Fibroblast of skin of scalp (primary cell): ENCODE measurements at regions not wholly inside any gene's neighbourhood (a gene's known extent, or its start where the extent isn't known, plus 50 kb on each side); places are given as distances from the start of the nearest gene placed in this dataset.
A peak's percentile ranks its signal among the peaks of the same experiment; 100 is the strongest.

Source experiments
- DNase-seq: peaks from one replicate; pipeline ENCODE4 v3.0.0-alpha.2; 2013

DNA sequence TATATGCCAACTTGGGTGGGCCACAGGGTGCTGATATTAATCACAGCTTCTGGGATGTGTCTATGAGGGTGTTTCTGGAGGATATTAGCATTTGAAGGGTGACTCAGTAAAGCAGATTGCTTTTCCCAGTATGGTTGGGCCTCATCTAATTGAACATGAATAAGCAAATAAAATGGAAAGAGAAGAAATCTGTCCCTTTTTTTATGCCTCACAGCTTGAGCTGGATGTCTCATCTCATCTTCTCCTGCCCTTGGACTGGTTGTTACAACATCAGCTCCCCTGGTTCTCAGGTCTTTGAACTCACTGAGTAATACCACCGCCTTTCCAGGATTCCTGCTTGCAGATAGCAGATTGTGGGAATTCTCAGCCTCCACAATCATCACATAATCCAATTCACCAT lies 1149.2 kb downstream of the PCDH18 start:
- DNase-seq = peak; percentile 3

DNA sequence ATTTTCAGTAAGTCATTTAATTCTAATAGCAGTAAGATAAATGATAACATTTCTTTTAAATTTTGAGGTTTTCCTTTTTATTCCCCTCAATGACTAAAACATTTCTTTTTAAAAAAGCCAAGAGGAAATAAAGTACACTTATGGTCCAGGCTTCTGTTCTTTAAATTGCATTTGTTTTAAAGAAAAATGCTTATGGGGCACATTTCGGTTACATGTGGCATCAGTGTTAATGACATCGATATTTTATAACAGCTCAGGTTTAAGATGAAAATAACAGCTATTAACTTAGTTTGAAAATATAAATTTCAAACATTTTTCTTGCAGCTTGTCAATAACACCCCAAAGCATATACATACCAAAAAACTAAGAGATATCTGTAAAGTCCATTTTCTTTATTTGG lies 1161.1 kb downstream of the PCDH18 start:
- no peak for DNase-seq

DNA sequence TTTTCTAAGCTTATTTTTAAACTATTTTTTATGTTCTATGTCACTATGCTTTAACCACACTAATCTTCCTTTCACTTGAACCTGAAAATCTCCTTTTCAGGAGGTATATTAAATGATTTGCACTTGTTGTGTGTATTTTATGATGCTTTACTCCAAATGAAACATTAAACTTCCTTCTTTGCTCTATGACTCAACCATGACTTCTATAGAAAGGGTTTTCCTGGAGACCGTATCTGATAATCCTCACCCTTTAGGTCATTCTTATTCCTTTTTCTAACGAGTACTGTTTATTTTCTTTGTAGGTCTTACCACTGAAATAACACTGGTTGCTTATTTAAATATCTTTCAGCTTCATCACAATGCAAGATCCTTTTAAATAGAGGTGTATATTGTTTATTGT lies 1163.2 kb downstream of the PCDH18 start:
- DNase-seq = no peak

DNA sequence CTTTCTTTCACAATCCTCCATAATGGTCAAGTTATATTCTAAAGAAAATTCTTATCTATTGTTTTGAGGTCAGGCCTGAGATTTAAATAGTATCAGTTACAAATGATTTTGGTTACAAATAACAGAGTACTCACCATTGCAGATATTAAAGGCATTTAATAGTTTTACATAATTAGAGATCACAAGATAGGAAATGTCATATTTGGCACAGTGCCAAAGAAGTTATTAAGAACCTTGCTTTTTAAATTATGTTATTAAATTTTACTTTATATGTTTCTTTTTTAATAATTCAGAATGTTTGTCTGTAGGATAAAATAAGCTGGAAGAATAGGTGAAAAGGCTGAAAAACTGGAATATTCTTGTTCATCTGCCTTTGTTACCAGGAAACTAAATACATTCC lies 1174.7 kb downstream of the PCDH18 start:
- DNase-seq = no peak

DNA sequence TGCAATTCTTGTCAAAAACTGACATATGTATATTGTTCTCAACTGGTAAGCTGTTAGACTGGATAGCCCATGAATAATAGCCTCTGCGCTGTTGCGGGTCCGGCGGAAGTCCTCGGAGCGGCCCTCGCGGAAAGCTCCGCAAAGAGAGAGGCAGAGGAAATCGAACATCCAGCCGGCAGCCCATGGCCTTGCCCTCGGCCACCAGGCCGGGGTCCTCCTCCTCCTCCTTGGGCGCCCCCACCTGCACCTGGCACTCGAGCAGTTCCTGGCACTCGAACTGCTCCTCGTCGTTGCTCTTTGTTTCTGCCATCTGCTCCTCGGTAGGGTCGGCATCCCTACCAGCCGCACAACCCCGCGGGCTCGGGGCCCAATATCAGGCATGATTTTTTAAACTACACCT lies 1176.3 kb downstream of the PCDH18 start:
- DNase-seq = no peak

DNA sequence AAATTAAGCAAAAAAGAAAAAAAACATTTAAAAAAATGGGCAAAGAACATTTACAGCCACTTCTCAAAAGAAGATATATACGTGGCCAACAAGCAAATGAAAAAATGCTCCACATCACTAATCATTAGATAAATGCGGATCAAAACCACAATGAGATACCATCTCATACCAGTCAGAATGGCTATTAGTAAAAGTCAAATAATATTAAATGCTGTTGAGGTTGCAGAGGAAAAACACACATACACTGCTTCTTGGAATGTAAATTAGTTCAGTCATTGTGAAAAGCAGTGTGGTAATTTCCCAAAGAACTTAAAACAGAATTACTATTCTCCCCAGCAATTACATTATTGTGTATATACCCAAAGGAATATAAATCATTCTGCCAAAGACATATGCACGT lies 1189.0 kb downstream of the PCDH18 start:
- no peak for DNase-seq

DNA sequence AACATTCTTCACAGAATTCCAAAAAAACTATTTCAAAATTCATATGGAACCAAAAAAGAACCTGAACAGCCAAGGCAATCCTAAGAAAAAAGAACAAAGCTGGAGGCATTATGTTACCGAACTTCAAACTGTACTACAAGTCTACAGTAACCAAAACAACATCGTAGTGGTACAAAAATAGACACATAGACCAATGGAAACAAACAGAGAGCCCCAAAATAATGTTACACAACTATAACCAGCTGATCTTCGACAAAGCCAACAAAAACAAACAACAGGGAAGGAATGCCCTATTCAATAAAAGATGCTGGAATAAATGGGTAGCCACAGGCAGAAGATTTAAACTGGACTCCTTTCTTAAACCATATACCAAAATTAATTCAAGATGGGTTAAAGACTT lies 1189.6 kb downstream of the PCDH18 start:
- no peak for DNase-seq

DNA sequence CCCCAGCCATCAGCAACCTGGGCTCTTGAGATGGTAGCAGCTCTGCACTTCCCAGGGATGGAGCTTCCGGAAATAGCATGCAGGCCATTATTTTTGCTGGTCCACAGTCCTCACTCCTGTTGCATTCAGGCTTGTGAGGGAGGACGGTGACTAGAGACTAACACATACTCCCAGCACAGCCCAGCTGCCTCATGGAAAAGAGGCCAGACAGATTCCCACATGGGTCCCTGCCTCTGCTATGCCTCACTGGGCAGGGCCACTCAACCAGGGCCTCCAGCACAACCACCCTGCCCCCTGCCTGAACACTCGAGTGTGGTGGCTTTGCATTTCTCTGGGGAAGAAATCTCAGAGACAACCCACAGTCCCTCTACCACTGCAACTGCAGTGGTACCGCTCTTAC lies 1195.1 kb downstream of the PCDH18 start:
- no peak for DNase-seq

DNA sequence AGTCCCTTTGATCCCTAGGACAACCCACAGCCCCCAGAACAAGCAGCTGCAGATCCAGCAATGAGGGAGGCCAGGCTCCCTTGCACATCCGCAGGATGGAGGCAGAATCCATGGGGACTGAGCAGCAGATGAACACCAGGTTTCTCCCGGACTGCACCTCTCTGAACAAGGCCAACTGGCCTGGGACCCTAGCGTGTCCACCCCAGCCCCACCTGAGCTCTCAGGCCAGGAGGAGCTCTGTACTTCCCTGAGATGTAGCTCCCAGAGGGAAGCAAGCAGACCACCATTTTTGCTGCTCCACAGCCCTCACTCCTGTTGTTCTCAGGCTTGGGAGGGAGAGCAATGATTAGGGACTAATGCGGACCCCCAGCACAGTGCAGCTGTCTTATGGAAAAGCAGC lies 1195.8 kb downstream of the PCDH18 start:
- DNase-seq = no peak

DNA sequence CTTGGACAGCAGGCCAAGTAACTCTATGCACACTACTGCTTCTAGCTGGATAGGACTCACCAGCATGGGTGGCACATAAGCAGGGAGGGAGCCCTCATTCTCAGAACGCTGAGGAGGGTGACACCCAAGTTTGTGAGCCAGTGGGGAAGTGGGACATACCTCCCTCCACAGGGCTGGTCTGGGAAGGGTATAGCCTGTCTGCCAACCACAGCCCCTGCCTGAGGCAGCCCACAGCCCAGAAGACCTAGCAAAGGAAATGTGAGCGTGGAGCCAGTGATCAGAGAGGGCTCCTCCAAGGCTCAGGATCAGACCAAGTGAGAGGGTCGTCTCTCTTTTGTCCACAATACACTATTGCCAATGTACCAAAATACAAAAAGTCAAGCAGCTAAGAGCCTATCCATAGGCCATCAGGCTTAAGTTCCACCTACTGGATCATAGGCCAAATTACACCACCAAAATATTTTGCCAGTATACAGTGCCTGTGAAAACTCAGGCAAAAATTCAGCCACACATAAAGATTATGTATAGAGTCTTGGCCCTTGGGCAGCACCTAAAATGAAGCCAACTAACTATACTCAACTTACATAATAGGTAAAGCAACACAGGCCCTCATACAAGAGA lies 1203.1 kb downstream of the PCDH18 start:
- DNase-seq = no peak

DNA sequence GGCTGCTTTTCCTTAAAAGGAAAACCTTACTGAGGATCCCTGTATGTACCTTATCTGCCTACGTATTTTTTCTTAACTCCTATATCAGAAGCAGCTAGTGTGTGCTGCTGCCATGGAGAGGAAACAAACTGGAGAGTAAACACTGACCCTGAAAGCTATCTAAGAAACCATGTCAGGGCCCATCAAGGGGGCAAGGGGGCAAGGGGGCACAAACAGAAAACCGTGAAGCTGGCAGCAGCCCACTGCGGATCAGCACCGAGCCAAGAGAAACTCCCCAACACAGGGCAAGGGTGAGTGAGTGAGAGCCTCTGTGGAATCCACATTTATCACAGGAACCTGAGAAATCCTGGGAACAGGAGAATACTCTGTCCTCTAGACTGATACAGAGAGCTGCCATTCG lies 1204.2 kb downstream of the PCDH18 start:
- no peak for DNase-seq

DNA sequence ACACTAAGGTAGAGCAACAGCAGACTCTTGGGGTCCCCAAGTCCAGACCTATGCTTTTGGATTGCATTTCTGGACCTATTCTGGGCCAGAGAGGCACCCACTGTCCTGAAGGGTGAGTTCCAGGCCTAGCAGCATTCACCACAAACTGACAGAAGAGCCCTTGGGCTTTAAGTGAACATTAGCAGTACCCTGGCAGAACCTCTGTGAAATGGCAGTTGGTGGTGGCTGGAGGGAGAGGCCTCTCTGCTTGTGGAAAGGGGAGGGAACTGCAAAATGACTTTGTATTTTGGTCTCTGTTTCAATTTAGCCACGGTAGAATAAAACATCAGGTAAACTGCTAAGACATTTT lies 1211.9 kb downstream of the PCDH18 start:
- DNase-seq = no peak

DNA sequence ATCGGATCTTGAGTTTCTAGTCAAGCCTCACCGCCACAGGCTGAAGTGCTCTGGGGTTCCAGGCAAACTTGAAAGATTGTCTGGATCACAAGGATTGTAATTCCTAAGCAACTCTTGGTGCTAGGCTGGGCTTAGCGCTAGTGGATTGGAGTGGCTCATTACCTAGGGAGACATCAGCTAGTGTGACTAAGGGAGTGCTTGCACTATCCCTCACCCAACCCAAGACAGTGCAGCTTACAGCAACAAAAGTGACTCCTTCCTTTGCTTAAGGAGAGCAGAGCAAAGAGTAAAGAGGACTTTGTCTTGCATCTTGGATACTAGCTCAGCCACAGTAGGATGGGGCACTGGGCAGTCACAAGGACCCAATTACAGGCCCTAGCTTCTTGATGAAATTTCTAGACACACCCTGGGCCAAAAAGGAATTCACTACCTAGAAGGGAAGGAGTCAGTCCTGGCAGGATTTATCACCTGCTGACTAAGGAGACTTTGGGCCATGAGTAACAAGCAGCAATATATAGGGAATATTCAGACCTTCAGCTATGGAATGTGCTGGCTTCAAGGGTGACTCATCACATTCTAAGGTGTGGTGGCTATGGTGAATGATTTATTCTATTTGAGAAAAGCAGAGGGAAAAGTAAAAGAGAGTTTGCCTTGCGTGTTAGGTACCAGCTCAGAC lies 1212.4 kb downstream of the PCDH18 start:
- DNase-seq = no peak

DNA sequence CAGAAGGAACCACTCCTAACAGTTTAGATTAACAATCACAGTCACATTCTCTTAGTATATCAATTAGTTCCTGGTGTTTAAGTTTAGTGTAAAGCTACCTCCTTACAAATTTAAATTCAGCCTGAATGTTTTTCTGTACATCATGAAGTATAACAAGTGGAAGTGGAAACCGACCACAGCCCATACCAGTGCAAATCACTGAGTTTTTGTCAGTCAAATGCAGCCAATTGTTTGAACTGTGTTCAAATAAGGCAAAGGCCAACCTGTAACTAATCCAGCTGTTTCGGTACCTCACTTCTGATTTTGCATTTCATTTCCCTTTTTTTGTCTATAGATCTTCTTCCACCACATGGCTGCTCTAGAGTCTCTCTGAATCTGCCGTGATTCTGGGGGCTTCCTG lies 1215.3 kb downstream of the PCDH18 start:
- DNase-seq = no peak

DNA sequence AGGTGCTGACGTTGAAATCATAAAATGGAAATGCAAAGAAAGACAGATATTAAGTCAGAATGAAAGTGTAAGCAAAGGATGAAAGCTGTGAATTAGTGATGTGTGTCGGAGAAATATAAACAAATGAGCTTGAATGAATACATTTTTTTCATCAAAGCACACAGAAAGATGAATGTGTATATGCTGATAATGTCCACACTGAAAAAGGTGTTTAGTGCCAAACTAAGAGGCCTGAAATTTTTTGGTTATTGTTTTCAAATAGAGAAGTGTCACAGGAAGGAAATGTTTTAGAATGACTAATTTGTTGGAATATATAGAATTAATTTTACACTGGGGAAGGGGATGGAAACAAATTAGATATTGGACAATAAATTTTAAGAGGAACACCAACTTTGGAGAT lies 1217.6 kb downstream of the PCDH18 start:
- no peak for DNase-seq

DNA sequence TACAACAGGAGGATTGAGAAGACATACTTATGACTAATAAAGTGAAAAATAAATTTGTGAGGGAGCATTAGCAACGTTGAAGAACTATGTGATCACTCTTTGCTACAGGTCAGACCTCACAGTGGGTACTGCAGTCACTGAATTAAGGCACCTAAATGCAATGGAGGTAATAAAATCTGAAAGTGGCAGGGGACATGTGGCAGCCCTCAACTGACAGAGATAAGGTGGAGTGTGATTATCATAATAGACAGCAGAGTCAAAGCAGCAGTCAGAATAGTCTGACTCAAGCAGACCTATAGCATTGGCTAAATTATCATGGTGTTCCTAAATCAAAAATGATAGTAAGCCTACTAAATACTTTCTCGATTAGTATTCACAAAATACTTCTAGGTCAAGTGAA lies 1220.5 kb downstream of the PCDH18 start:
- DNase-seq = no peak

DNA sequence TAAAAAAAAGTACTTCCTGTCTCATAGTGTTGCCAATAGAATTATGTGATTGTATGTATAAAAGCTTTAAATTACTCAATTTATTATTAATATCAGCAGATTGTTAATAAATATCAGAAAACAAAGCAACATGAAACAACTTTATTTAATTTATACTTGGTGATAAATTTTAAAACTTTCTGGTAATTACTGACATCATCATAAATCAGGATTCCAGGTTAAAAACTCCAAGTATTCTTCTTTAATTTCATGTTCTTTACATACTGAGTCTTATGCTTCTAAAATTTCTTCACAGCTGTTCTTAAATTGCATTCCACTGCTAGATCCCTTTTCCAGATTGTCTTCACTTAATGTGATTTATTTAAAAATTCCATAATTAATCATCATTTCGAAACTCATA lies 1224.5 kb downstream of the PCDH18 start:
- no peak for DNase-seq

DNA sequence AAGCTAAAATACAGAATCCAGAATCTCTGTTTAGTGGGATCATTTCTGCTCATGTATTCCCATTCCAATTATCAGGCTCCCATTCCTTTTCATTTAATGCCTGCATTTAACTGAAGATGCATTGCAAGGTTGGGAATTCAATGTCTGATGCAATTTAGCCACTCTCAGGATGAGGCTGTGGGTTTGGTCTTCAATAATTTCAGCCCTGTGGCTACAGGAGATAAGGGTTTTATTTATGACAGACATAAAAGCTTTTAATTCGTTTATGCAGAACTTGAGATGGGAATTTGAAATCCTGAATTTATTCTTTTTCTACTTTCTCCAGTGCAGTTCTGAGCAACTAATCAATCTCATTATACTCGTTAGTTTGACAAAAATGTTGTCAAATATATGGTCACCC lies 1225.9 kb downstream of the PCDH18 start:
- no peak for DNase-seq

DNA sequence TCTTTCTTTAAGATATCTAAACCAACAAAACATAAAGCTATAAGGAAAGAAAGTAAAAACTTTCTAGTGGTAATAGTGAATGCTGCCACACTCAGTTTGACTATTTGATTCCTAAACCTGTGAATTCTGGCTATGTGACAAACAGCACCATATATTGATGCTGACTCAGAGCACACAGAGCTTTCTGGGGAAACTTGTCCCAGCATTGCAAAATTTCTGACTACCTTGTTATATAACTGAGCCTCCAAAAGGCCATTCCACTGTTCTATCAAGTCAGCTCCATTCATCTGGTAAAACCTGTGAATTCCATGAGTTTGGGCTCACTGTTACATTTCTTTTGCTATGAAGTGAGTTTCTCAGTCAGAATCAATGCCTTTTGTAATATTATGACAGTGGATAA lies 1229.7 kb downstream of the PCDH18 start:
- no peak for DNase-seq

DNA sequence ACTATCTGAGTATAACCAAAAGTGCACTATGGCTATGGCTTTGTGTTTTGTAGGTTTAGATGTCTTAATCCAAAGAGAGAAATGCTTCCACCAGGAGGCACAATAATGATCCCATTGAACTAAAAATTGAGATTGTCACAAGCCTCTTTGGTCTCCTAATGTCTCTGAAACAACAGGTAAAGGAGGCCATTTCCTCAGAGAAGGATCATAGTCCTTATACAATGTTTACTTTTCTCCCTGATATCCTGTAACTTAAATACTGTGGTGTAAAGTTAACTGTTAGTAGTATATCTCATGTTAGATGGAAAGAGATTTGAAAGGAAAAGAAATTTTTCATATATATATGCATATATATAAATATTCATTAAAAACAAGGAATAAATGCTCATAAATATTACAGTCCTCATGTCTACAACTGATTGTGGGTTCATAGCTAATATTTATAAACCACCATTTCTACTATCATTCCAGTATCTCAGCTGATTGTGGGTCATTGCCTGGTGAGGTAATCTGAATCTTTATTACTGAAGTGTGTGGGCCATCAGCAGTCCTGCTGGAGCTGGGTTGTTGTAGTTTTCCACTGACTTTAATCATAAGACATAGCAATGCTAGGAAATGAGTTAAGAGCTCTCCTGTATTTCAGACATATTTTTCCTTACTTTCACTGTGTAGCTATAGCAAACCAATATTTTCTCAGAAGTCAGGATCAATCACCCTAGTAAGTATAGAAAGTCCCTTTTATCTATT lies 1230.4 kb downstream of the PCDH18 start:
- no peak for DNase-seq

DNA sequence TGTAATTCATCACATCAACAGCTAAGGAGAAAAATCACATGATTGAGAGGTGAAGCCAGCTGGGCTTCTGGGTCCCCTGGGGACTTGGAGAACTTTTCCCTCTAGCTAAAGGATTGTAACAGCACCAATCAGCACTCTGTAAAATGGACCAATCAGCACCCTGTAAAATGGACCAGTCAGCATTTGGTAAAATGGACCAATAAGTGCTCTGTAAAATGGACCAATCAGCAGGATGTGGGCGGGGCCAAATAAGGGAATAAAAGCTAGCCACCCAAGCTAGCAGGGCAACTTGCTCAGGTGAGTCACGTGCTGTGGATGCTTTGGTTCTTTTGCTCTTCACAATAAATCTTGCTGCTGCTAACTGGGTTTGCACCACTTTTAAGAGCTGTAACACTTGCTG lies 1248.3 kb downstream of the PCDH18 start:
- DNase-seq = no peak

DNA sequence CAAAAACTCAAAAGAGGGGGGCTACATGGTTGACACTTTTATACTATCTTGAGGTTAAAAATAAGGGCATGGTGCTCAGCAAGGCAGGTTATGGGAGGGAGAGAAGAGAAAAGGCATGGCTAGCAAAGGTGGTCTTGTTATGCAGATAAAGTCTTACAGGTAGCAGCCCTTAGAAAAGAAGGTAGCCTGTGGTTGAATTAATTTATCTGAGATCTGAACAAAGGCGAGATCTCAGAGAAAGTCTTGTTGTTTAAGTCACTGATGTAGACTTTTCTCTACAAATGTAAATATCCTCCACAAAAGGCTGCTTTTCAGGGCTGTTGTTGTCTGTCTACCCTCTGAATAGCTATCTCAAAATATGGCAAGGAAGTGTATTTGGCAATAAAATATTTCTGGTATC lies 1250.4 kb downstream of the PCDH18 start:
- no peak for DNase-seq

DNA sequence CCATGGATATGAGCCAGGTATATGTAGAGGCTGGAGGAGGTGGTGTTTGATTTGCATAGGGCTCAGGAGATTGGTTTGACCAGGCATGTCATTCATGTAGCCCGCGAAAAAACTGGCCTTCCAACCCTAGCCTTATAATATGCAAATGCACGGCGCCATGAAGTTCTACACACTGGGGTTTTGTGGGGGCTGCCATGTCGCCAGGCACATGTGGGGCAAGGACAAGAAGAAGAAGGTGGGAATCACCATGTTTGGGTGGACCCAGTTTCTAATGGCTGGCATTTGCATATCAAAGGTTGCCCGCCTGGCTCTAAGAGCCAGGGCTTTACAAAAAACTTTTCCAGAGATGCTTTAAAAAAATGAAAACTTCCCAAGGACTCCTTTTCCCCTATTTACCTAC lies 1251.0 kb downstream of the PCDH18 start:
- DNase-seq = no peak

DNA sequence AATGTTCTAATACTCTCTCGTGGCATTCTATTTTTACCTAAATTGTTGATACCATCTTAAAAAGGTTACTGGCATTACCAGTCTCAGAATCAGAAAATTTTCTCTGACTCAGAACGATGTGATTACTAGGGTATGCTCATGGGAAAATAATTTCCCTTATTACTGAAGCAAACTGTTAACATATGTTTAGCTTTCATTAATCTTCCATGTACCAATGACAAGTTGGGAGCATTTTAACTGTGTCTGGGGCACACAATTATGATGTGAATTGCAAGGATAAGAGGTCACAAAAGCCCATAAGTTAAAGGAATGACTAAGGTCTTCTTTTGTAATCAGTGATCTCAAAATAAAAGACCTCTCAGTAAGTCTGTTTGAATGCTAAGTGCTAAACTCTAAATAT lies 1254.6 kb downstream of the PCDH18 start:
- DNase-seq = no peak
